GM12864 (cell line): ENCODE measurements at regions not wholly inside any gene's neighbourhood (a gene's known extent, or its start where the extent isn't known, plus 50 kb on each side); places are given as distances from the start of the nearest gene placed in this dataset.

Source experiments
- DNase-seq: peaks from one replicate; pipeline ENCODE4 v3.0.0-alpha.2; 2011; ENCODE audit warnings: low read depth
- H3K4me3 ChIP-seq: 2 replicates; pipeline ENCODE4 v1.5.1; 2011; ENCODE audit warnings: mild to moderate bottlenecking, low read depth, low read length, control low read depth
- CTCF ChIP-seq: IDR thresholded peaks from 2 replicates; pipeline ENCODE4 v1.5.1; 2011; ENCODE audit warnings: low read depth, mild to moderate bottlenecking, moderate library complexity, low read length, control low read depth, inconsistent platforms; ENCODE audit errors: missing control alignments

GRCh38 chr7:96497567-96497966 is 175.7 kb upstream of the SLC25A13 start:
- no peak for DNase-seq
- no peak for TF ChIP-seq CTCF
- no peak overlapping the region for H3K4me3 ChIP-seq

GRCh38 chr7:96495751-96496216 is 173.9 kb upstream of the SLC25A13 start:
- TF ChIP-seq CTCF, result no peak
- no peak for DNase-seq
- no peak overlapping the region for H3K4me3 ChIP-seq

GRCh38 chr7:96486681-96487080 is 164.8 kb upstream of the SLC25A13 start:
- no peak overlapping the region for H3K4me3 ChIP-seq
- TF ChIP-seq CTCF, result no peak
- no peak for DNase-seq

- no peak overlapping the region for H3K4me3 ChIP-seq
- no peak for TF ChIP-seq CTCF
- no peak for DNase-seq
Observed at GRCh38 chr7:96484845-96485244, 162.9 kb upstream of the SLC25A13 start.

GRCh38 chr7:96484091-96484490 is 162.2 kb upstream of the SLC25A13 start:
- no peak for TF ChIP-seq CTCF
- H3K4me3 ChIP-seq, result no peak overlapping the region
- no peak for DNase-seq

GRCh38 chr7:96481796-96482195 is 159.9 kb upstream of the SLC25A13 start:
- TF ChIP-seq CTCF, result no peak
- no peak overlapping the region for H3K4me3 ChIP-seq
- DNase-seq, result no peak

- H3K4me3 ChIP-seq, result no peak overlapping the region
- DNase-seq, result no peak
- TF ChIP-seq CTCF, result no peak
Observed at GRCh38 chr7:96479015-96479645, 157.2 kb upstream of the SLC25A13 start.
